ENCODE measurements at regions not wholly inside any gene's neighbourhood (a gene's known extent, or its start where the extent isn't known, plus 50 kb on each side); places are given as distances from the start of the nearest gene placed in this dataset.

DNA sequence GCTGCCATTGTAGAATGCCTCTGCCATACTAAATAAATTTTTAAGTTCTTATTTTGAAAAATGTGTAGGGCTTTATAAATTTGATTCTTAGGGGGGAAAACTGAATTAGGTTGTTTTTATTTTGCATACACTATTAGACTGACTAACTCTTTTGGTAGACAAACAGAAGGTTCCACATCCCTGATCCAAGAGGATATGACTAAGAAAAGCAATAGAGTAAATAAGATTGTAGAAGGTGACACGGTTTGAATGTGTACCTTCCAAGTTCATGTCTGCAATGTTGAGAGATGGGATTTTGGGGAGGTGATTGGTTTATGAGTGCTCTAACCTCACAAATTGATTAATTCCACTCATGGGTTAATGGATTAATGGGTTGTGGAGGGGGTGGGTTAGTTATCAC, 127.9 kb downstream of the GLUL start:
- no peaks in the 10 kb centered on the region for H3K9me3 Mint-ChIP-seq
- H3K4me3 Mint-ChIP-seq = no peak overlapping the region

GRCh38 chr1:182262425-182262824, 129.2 kb downstream of the GLUL start:
- H3K9me3 Mint-ChIP-seq = no peaks in the 10 kb centered on the region
- no peak overlapping the region for H3K27ac Mint-ChIP-seq (ENCODE audit: unreplicated experiment)
- H3K4me1 Mint-ChIP-seq = peaks cover 7% of the 10 kb centered on the region
- H3K27me3 Mint-ChIP-seq (ENCODE audit: low read depth) = no peaks in the 10 kb centered on the region
- H3K36me3 Mint-ChIP-seq (ENCODE audit: low read depth) = no peaks in the 10 kb centered on the region
- no peak for TF ChIP-seq CTCF (conservative IDR thresholded peaks at IDR 0.05)
- no peak overlapping the region for H3K4me3 Mint-ChIP-seq
- no peak for DNase-seq (ENCODE audit: low read depth, low spot score)

More for the DNA sequence above, 127.9 kb downstream of the GLUL start:
- peaks cover 7% of the 10 kb centered on the region for H3K4me1 Mint-ChIP-seq
- no peaks in the 10 kb centered on the region for H3K36me3 Mint-ChIP-seq (ENCODE audit: low read depth)
- H3K27me3 Mint-ChIP-seq (ENCODE audit: low read depth) = no peaks in the 10 kb centered on the region
- no peak overlapping the region for H3K27ac Mint-ChIP-seq (ENCODE audit: unreplicated experiment)
- TF ChIP-seq CTCF (conservative IDR thresholded peaks at IDR 0.05) = no peak
- no peak for DNase-seq (ENCODE audit: low read depth, low spot score)

DNA sequence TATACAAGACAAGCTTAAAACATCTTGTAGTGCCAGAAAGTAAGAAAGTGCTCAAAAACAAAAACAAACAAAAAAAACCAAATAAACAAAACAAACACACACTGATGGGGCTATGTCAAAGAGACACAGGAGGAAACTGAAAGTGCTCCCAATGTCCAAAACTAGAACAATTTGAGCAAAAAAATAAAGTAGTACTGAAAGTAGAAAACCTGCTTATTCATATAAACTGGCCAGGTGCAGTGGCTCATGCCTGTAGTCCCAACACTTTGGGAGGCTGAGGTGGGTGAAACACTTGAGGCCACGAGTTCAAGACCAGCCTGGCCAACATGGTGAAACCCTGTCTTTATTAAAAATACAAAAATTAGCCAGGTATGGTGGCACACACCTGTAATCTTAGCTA, 129.9 kb downstream of the GLUL start:
- no peaks in the 10 kb centered on the region for H3K36me3 Mint-ChIP-seq (ENCODE audit: low read depth)
- H3K27me3 Mint-ChIP-seq (ENCODE audit: low read depth) = no peaks in the 10 kb centered on the region
- H3K4me3 Mint-ChIP-seq = no peak overlapping the region
- DNase-seq (ENCODE audit: low read depth, low spot score) = no peak
- H3K9me3 Mint-ChIP-seq = no peaks in the 10 kb centered on the region
- peaks cover 7% of the 10 kb centered on the region for H3K4me1 Mint-ChIP-seq
- no peak overlapping the region for H3K27ac Mint-ChIP-seq (ENCODE audit: unreplicated experiment)
- no peak for TF ChIP-seq CTCF (conservative IDR thresholded peaks at IDR 0.05)

DNA sequence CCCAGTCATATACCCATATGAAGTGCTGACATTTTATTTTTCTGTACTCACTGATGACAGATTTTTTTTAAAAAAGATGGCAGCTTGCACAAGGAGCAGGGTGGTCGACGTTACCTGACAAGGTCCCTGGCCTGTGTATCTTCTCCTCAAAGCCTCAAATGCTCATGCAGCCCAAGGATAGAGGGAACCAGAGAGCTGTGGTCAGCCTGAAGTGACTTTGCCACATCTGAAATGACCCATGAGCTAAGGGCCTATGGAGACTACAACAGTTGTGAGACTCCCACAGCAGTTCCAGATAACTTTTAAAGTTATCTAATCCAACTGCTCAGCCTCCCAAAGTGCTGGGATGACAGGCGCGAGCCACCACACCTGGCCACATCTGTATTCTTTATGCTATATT, 131.1 kb downstream of the GLUL start:
- no peak for DNase-seq (ENCODE audit: low read depth, low spot score)
- no peak overlapping the region for H3K4me3 Mint-ChIP-seq

GRCh38 chr1:182259968-182260367, 131.6 kb downstream of the GLUL start:
- no peak for DNase-seq (ENCODE audit: low read depth, low spot score)
- Mint-ChIP-seq H3K36me3 (ENCODE audit: low read depth) (no peaks in the 10 kb centered on the region), H3K9me3 (no peaks in the 10 kb centered on the region), H3K27me3 (ENCODE audit: low read depth) (no peaks in the 10 kb centered on the region), H3K4me3 (no peak overlapping the region), H3K4me1 (peaks cover 7% of the 10 kb centered on the region), H3K27ac (ENCODE audit: unreplicated experiment) (no peak overlapping the region)
- no peak for TF ChIP-seq CTCF (conservative IDR thresholded peaks at IDR 0.05)

More for the DNA sequence above, 131.1 kb downstream of the GLUL start:
- TF ChIP-seq CTCF (conservative IDR thresholded peaks at IDR 0.05) = no peak
- Mint-ChIP-seq H3K4me1 (peaks cover 7% of the 10 kb centered on the region), H3K27me3 (ENCODE audit: low read depth) (no peaks in the 10 kb centered on the region), H3K27ac (ENCODE audit: unreplicated experiment) (no peak overlapping the region), H3K36me3 (ENCODE audit: low read depth) (no peaks in the 10 kb centered on the region), H3K9me3 (no peaks in the 10 kb centered on the region)

All from neural crest cell (in vitro differentiated cells).